A673 (cell line): ENCODE measurements at regions not wholly inside any gene's neighbourhood (a gene's known extent, or its start where the extent isn't known, plus 50 kb on each side); places are given as distances from the start of the nearest gene placed in this dataset.

Experiments
- BruUV-seq: library from RNA; stranded (reverse); fragments of 400-500 nt; replicated peaks from 2 replicates; lab custom pipeline; 2021; lab: Mats Ljungman, UMichigan
- CTCF ChIA-PET: fragments of 300-600 bp; sonication (Branson Sonifier 250); formaldehyde crosslinking; loops from one replicate; lab custom pipeline; 2022; ENCODE audit warnings: antibody characterized with exemption; lab: Charles Lee
- POLR2A ChIA-PET: fragments of 300-600 bp; sonication (Branson Sonifier 250); formaldehyde crosslinking; loops from one replicate; lab custom pipeline; 2022; ENCODE audit warnings: antibody characterized with exemption; ENCODE audit not compliant: low non-redundant PET; lab: Charles Lee
- DNase-seq: peaks from one replicate; pipeline ENCODE4 v3.0.0-alpha.2; 2015; ENCODE audit warnings: low spot score
- H3K27ac ChIP-seq: fragments of 200-600 bp; sonication (generic); 2 replicates; pipeline ENCODE4 v1.5.1; 2016; ENCODE audit warnings: mixed run types, low read depth, mild to moderate bottlenecking, mixed read lengths, antibody characterized with exemption, low read length; ENCODE audit not compliant: poor library complexity, severe bottlenecking
- H3K27me3 ChIP-seq: fragments of 200-600 bp; sonication (generic); replicated peaks from 2 replicates; pipeline ENCODE4 v1.6.1; 2017; ENCODE audit warnings: mixed run types, low read depth, mild to moderate bottlenecking, mixed read lengths, antibody characterized with exemption, low read length; ENCODE audit not compliant: insufficient read depth, poor library complexity
- H3K36me3 ChIP-seq: fragments of 200-600 bp; sonication (generic); 2 replicates; pipeline ENCODE4 v1.6.1; 2016; ENCODE audit warnings: mixed run types, mild to moderate bottlenecking, mixed read lengths, antibody characterized with exemption, low read length; ENCODE audit not compliant: insufficient read depth, poor library complexity, severe bottlenecking
- H3K4me1 ChIP-seq: fragments of 200-600 bp; sonication (generic); 2 replicates; pipeline ENCODE4 v1.6.1; 2017; ENCODE audit warnings: mixed run types, mild to moderate bottlenecking, mixed read lengths, antibody characterized with exemption, low read length; ENCODE audit not compliant: insufficient read depth, poor library complexity, severe bottlenecking
- H3K4me3 ChIP-seq: fragments of 200-600 bp; sonication (generic); 2 replicates; pipeline ENCODE4 v1.5.1; 2016; ENCODE audit warnings: low read depth, mixed run types, mild to moderate bottlenecking, mixed read lengths, low read length; ENCODE audit not compliant: poor library complexity, severe bottlenecking
- H3K9me3 ChIP-seq: fragments of 200-600 bp; sonication (generic); 2 replicates; pipeline ENCODE4 v1.6.1; 2016; ENCODE audit warnings: mixed run types, low read depth, mild to moderate bottlenecking, mixed read lengths, antibody characterized with exemption, low read length; ENCODE audit not compliant: poor library complexity, severe bottlenecking
- EZH2 ChIP-seq: fragments of 200-600 bp; sonication (generic); IDR thresholded peaks from 2 replicates; pipeline ENCODE4 v1.6.1; 2017; ENCODE audit warnings: borderline replicate concordance, low read depth, mild to moderate bottlenecking, mixed read lengths, antibody characterized with exemption, low read length; ENCODE audit not compliant: poor library complexity, severe bottlenecking
- intact Hi-C: fragments of 100-400 bp; cut with micrococcal nuclease; formaldehyde crosslinking; loops from one replicate; pipeline ENCODE4 v1.10.0; 2022; ENCODE audit not compliant: unreplicated experiment
- TF ChIP-seq, protein P1 (sequence below): fragments of 300-800, 200-600 bp; sonication (generic); conservative IDR thresholded peaks from 2 replicates; pipeline ENCODE4 v1.5.1; 2017; ENCODE audit warnings: low read depth, mild to moderate bottlenecking, antibody characterized with exemption, low read length, moderate library complexity, mixed read lengths

DNA sequence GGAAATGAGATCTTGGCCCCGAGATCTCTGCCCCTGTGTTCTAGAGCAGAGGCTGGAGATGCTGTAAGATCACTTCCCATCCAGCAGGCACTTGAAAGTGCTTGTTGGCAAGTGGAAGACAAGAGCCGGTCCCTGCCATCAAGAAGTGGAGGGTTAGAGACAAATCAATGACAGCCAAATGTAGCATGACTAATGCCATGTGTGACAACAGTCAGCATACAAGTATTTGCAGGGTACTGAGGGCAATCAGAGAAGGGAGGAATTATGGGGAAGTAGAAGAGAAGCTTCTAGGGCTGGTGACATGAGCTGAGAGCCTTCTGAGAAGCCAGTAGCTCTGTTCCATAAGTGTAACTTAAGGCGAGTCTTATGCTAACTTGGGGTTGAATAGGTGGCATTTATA, 58.6 kb downstream of the TMEM17 start:
- peaks cover 4% of the 10 kb centered on the region for H3K27me3 ChIP-seq
- no peak overlapping the region for H3K27ac ChIP-seq
- H3K4me1 ChIP-seq: no peaks in the 10 kb centered on the region
- no TSS peak for BruUV-seq
- no peak for DNase-seq
- TF ChIP-seq EZH2: no peak
- intact Hi-C loops: no loop called here
- no peak overlapping the region for H3K4me3 ChIP-seq
- CTCF ChIA-PET: no interaction called here
- POLR2A ChIA-PET: no interaction called here
- no peaks in the 10 kb centered on the region for H3K36me3 ChIP-seq
- no peaks in the 10 kb centered on the region for H3K9me3 ChIP-seq

DNA sequence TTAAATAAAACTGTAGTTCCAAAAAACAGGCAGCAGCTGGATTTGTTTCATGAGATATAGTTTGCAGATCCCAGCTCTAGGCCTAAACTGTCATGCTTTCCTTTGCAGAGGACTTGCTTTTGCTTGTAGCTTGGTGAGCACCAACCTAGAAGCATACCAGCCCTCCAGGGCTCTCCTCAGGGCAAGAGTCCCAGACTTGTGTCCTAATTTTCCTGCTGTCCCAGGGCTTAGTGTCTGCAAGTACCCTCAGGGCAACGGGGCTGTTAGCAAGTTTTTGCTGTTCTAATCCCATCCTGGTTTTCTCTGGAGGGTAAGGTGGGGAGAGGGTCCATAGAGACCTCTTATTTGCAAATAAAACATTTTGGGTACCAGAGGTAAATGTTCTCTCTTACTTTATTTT, 59.5 kb downstream of the TMEM17 start:
- DNase-seq: no peak
- CTCF ChIA-PET: no interaction called here

DNA sequence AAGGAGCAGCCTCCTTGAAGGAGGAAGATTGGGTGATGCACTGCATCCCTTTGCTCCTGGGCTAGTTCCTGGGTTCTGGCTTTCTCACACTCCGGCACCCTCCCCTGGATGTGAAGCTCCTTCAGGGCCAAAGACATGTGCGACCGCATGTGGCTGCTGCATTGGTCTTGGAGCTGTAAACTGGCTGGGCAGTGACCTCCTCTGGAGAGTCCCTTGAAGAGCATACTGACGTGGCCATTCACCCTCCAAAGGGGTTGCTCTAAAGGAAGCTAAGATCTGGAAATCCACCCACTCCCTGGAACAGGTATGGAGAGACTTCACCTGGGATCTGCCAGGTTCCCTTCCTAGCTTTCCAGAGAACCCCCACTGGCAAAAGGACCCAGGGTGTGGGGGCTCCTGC, 62.1 kb downstream of the TMEM17 start:
- TF ChIP-seq EZH2: no peak
- TF ChIP-seq, protein P1, sequence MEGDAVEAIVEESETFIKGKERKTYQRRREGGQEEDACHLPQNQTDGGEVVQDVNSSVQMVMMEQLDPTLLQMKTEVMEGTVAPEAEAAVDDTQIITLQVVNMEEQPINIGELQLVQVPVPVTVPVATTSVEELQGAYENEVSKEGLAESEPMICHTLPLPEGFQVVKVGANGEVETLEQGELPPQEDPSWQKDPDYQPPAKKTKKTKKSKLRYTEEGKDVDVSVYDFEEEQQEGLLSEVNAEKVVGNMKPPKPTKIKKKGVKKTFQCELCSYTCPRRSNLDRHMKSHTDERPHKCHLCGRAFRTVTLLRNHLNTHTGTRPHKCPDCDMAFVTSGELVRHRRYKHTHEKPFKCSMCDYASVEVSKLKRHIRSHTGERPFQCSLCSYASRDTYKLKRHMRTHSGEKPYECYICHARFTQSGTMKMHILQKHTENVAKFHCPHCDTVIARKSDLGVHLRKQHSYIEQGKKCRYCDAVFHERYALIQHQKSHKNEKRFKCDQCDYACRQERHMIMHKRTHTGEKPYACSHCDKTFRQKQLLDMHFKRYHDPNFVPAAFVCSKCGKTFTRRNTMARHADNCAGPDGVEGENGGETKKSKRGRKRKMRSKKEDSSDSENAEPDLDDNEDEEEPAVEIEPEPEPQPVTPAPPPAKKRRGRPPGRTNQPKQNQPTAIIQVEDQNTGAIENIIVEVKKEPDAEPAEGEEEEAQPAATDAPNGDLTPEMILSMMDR: no peak
- no peak overlapping the region for H3K4me3 ChIP-seq
- intact Hi-C loops: no loop called here
- no peaks in the 10 kb centered on the region for H3K36me3 ChIP-seq
- peaks cover 4% of the 10 kb centered on the region for H3K27me3 ChIP-seq
- H3K27ac ChIP-seq: no peak overlapping the region
- DNase-seq: no peak
- no peaks in the 10 kb centered on the region for H3K4me1 ChIP-seq
- no peaks in the 10 kb centered on the region for H3K9me3 ChIP-seq
- POLR2A ChIA-PET: no interaction called here
- CTCF ChIA-PET: no interaction called here
- BruUV-seq: no TSS peak

More for the DNA sequence above, 59.5 kb downstream of the TMEM17 start:
- TF ChIP-seq, protein P1: no peak
- TF ChIP-seq EZH2: no peak
- intact Hi-C loops: no loop called here
- no peak overlapping the region for H3K4me3 ChIP-seq
- POLR2A ChIA-PET: no interaction called here
- no peaks in the 10 kb centered on the region for H3K4me1 ChIP-seq
- peaks cover 4% of the 10 kb centered on the region for H3K27me3 ChIP-seq
- H3K36me3 ChIP-seq: no peaks in the 10 kb centered on the region
- no TSS peak for BruUV-seq
- no peaks in the 10 kb centered on the region for H3K9me3 ChIP-seq
- no peak overlapping the region for H3K27ac ChIP-seq

DNA sequence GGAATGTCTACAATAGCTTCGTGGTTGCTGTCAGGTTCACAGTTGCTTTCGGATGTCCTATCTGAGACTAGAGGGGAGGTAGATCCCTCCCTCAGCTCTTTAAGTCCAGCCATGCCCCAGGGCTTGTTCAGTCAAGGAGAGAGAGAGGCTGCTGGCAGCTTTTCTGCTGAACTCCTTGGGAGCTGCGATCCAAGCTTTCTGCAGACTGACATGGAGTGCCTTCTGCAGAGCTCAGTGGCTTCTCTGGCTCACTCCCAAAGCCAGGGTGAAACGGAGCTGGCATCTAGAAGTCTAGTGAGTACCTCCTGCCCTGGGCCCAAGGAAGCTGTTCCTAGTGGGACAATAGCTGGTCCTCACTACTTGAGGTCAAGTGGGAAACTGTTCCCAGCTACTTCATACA, 62.5 kb downstream of the TMEM17 start:
- BruUV-seq: no TSS peak
- CTCF ChIA-PET: no interaction called here

More for the DNA sequence above, 62.5 kb downstream of the TMEM17 start:
- intact Hi-C loops: no loop called here
- TF ChIP-seq EZH2: no peak
- TF ChIP-seq, protein P1: no peak
- no peaks in the 10 kb centered on the region for H3K4me1 ChIP-seq
- H3K27me3 ChIP-seq: peaks cover 4% of the 10 kb centered on the region
- POLR2A ChIA-PET: no interaction called here
- no peak for DNase-seq
- no peaks in the 10 kb centered on the region for H3K9me3 ChIP-seq
- H3K4me3 ChIP-seq: no peak overlapping the region
- H3K36me3 ChIP-seq: no peaks in the 10 kb centered on the region
- no peak overlapping the region for H3K27ac ChIP-seq
